Right lobe of liver (tissue), 6 donors: ENCODE measurements at regions not wholly inside any gene's neighbourhood (a gene's known extent, or its start where the extent isn't known, plus 50 kb on each side); places are given as distances from the start of the nearest gene placed in this dataset.

Experiments used
- ATAC-seq, 4 donors: fragments of 200-7000 bp; cut with Tn5 transposase; one replicate each; pipeline ENCODE4 v1.9.1; 2020; ENCODE audit warnings: mild to moderate bottlenecking in 4 of 4, moderate library complexity in 4 of 4
- DNase-seq, 3 donors: peaks; one replicate each; pipeline ENCODE4 v3.0.0-alpha.2; 2020
- H3K27ac ChIP-seq, 3 donors: fragments of 200-600 bp; one replicate each; pipeline ENCODE4 v1.8.0; 2022
- H3K27me3 ChIP-seq, 2 donors: fragments of 200-600 bp; one replicate each; pipeline ENCODE4 v1.8.0; 2022
- H3K36me3 ChIP-seq, 4 donors: fragments of 200-600 bp; sonication (generic) in 1 of 4; one replicate each; pipeline versions ENCODE4 v1.5.1 to v1.8.0; 2017 to 2022; ENCODE audit warnings: control low read depth in 1 of 4
- H3K4me1 ChIP-seq, 4 donors: fragments of 200-600 bp; sonication (generic) in 1 of 4; one replicate each; pipeline versions ENCODE4 v1.5.1 to v1.8.0; 2017 to 2022; ENCODE audit warnings: control low read depth in 1 of 4
- H3K4me3 ChIP-seq, 3 donors: fragments of 200-600 bp; one replicate each; pipeline ENCODE4 v1.8.0; 2022
- H3K9me3 ChIP-seq, 4 donors: fragments of 200-600 bp; sonication (generic) in 1 of 4; one replicate each; pipeline versions ENCODE4 v1.5.1 to v1.8.0; 2017 to 2022; ENCODE audit warnings: control low read depth in 1 of 4
- POLR2A ChIP-seq: fragments of 450-650 bp; IDR thresholded peaks from one replicate; pipeline ENCODE4 v1.6.1; 2017; ENCODE audit warnings: antibody characterized with exemption, mild to moderate bottlenecking
- WGBS: methylation state at CpG from one replicate; pipeline ENCODE4 v1.1.6; 2018; ENCODE audit warnings: low coverage, low lambda C conversion rate; ENCODE audit not compliant: insufficient coverage; ENCODE audit errors: missing lambda C conversion rate; 5-methylcytosine and 5-hydroxymethylcytosine counted together
- intact Hi-C, 2 donors: fragments of 100-400 bp; cut with DNase I; formaldehyde crosslinking; loops; one replicate each; pipeline versions ENCODE4 v1.11.2 to v1.14.1; 2022
- TF ChIP-seq, protein P1 (sequence below), 4 donors: fragments of 200-600 bp in 3 of 4; fragments of 450-650 bp in 1 of 4; IDR thresholded peaks; one replicate each; pipeline versions ENCODE4 v1.5.1 to v1.8.0; 2016 to 2022; ENCODE audit warnings: antibody characterized with exemption in 4 of 4, mild to moderate bottlenecking in 2 of 4
- donor health status: DM: no; HTN: yes; CAD: no.
- donor health status: DM: no; HTN: no; CAD: no.
- donor health status: DM: no; HTN: no; CAD: no.
- donor health status: DM: no; HTN: yes; CAD: no.
- donor health status: DM: no; HTN: yes; CAD: no.

GRCh38 chr15:77781946-77782240, 149.2 kb upstream of the LINGO1 start:
- no peak overlapping the region for H3K4me3 ChIP-seq
- no peaks in the 10 kb centered on the region for H3K4me1 ChIP-seq
- WGBS, result 73% methylated on average over 4 of the region's 8 CpGs
- no peaks in the 10 kb centered on the region for H3K36me3 ChIP-seq
- DNase-seq (no peak), ATAC-seq (no peak)
- H3K27me3 ChIP-seq, result no peaks in the 10 kb centered on the region
- no peak overlapping the region for H3K27ac ChIP-seq
- no peaks in the 10 kb centered on the region for H3K9me3 ChIP-seq
- TF ChIP-seq, protein P1, sequence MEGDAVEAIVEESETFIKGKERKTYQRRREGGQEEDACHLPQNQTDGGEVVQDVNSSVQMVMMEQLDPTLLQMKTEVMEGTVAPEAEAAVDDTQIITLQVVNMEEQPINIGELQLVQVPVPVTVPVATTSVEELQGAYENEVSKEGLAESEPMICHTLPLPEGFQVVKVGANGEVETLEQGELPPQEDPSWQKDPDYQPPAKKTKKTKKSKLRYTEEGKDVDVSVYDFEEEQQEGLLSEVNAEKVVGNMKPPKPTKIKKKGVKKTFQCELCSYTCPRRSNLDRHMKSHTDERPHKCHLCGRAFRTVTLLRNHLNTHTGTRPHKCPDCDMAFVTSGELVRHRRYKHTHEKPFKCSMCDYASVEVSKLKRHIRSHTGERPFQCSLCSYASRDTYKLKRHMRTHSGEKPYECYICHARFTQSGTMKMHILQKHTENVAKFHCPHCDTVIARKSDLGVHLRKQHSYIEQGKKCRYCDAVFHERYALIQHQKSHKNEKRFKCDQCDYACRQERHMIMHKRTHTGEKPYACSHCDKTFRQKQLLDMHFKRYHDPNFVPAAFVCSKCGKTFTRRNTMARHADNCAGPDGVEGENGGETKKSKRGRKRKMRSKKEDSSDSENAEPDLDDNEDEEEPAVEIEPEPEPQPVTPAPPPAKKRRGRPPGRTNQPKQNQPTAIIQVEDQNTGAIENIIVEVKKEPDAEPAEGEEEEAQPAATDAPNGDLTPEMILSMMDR (IDR thresholded peaks at IDR 0.05), result no peak
- TF ChIP-seq POLR2A, result no peak
- intact Hi-C loops, result no loop called here

- Histone ChIP-seq H3K36me3 (no peaks in the 10 kb centered on the region), H3K9me3 (no peaks in the 10 kb centered on the region), H3K4me1 (no peaks in the 10 kb centered on the region), H3K4me3 (no peak overlapping the region), H3K27ac (no peak overlapping the region), H3K27me3 (no peaks in the 10 kb centered on the region)
- intact Hi-C loops, result no loop called here
- no peak for ATAC-seq
- no peak for TF ChIP-seq POLR2A
- TF ChIP-seq, protein P1 (IDR thresholded peaks at IDR 0.05), result no peak
- WGBS, result 72% methylated on average over 14 of the region's 16 CpGs
- no peak for DNase-seq
Observed at GRCh38 chr15:77781151-77781945, 148.6 kb upstream of the LINGO1 start.

DNA sequence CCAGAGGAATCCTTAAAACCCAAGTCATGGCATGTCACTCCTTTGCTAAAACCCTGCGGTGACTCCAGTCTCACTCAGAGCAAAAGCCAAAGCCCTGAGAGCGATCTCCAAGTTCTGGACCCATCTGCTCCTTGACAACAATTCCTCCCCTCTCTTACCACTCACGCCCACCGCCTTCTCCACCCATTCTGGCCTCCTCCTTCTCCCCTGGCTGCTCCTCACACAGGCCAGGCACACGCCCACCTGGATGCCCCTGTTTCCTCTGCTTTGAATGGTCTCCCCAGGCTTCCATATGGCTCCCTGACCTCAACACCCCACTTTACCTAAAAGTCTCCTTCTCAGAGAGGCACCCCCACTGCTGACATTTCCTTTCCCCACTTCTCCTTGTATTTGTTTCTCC, 146.1 kb upstream of the LINGO1 start:
- Histone ChIP-seq H3K4me1 (no peaks in the 10 kb centered on the region), H3K36me3 (no peaks in the 10 kb centered on the region), H3K27ac (no peak overlapping the region), H3K27me3 (no peaks in the 10 kb centered on the region), H3K9me3 (no peaks in the 10 kb centered on the region), H3K4me3 (no peak overlapping the region)
- ATAC-seq, result no peak
- DNase-seq, result no peak
- WGBS, result 60% methylated on average over 3 of the region's 5 CpGs
- intact Hi-C loops, result no loop called here
- TF ChIP-seq POLR2A, result no peak
- TF ChIP-seq, protein P1 (IDR thresholded peaks at IDR 0.05), result no peak

GRCh38 chr15:77775837-77776236, 143.1 kb upstream of the LINGO1 start:
- no peak for DNase-seq

More at GRCh38 chr15:77775837-77776236, 143.1 kb upstream of the LINGO1 start:
- no peaks in the 10 kb centered on the region for H3K4me1 ChIP-seq
- no peaks in the 10 kb centered on the region for H3K36me3 ChIP-seq
- 54% methylated on average over 6 of the region's 10 CpGs for WGBS
- no peak for ATAC-seq
- TF ChIP-seq, protein P1 (IDR thresholded peaks at IDR 0.05), result no peak
- no peak for TF ChIP-seq POLR2A
- H3K9me3 ChIP-seq, result no peaks in the 10 kb centered on the region
- H3K27me3 ChIP-seq, result no peaks in the 10 kb centered on the region
- H3K4me3 ChIP-seq, result no peak overlapping the region
- no peak overlapping the region for H3K27ac ChIP-seq
- intact Hi-C loops, result no loop called here
